Astrocyte of the spinal cord (primary cell): ENCODE measurements at regions not wholly inside any gene's neighbourhood (a gene's known extent, or its start where the extent isn't known, plus 50 kb on each side); places are given as distances from the start of the nearest gene placed in this dataset.
A peak's percentile ranks its signal among the peaks of the same experiment; 100 is the strongest.
"Not testable (repeated sequence)": the region's sequence is repeated elsewhere in the genome, so short reads cannot be mapped to it uniquely, and the experiment has no call there.

Source experiments
- DNase-seq: peaks from one replicate; pipeline ENCODE4 v3.0.0; 2011; ENCODE audit warnings: low read depth, low spot score
- H3K4me3 ChIP-seq: 2 replicates; pipeline ENCODE4 v1.5.1; 2011; ENCODE audit warnings: low read depth, mild to moderate bottlenecking, low read length, moderate library complexity
- in situ Hi-C: cut with HindIII; loops from 2 replicates; pipeline ENCODE4 v1.10.0; 2017; ENCODE audit warnings: low sequenced_read_pairs
- TF ChIP-seq, protein P1 (sequence below): IDR thresholded peaks from 2 replicates; pipeline ENCODE4 v1.5.1; 2012; ENCODE audit warnings: low read depth, mild to moderate bottlenecking, low read length, inconsistent platforms

DNA sequence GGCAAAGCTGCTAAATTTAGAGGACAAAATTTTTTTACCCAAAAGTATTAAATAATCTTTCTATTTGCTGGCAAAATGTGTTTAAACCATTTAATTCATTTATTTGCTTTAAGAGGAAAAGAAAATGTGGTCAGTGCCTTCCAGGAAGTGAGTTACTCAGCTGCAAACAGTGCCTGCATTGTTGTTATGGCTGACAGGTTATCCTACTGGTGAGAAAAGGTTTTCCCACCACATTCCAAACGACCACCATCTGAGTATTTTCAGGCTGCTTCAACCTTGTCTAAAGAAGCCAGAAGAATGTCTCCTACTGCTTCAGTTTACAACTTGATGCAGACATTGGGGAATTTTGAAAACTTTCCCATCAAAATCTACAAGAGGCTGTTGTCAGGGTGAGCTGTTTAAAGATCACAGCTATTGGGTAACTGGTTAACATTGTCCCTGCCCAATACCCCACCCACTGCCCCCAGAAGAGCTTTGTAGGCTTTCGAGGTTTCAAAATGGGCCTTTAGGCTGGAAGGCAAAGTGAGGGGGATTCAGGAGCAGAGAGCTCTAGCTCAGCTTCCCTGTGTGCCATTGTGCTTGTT is 461.3 kb upstream of the FANCL start:
- peak; percentile 84 for DNase-seq
- in situ Hi-C loops: no loop called here

DNA sequence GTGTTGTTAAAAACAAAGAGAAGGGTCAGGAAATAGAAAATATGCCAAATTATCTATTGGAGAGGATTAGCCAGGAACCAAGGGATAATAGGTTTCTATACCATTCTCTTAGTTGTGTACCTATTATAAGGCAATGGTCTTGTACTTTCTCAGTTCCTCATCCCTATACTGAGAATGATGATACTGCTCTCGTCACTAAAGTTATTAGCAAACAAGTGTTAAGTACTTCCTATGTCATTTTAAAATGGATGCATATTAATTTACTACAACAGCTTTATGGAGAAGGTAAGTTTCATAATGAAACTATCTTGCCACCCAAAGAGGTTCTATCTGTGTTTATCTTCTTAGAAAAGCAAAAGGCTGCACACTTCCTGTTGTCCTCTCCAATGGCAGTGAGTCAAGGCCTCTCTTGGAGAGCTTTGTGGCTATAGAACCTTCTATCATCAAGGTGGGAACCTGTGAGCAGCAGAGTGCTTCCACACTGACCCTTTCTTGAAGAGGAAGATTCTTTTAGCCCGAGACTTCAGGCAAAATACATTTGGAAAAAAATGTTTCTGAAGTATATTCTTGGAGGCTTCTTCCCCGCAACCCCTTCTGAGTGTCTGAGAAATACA is 460.7 kb upstream of the FANCL start:
- DNase-seq: peak; percentile 12
- in situ Hi-C loops: no loop called here
- TF ChIP-seq, protein P1, sequence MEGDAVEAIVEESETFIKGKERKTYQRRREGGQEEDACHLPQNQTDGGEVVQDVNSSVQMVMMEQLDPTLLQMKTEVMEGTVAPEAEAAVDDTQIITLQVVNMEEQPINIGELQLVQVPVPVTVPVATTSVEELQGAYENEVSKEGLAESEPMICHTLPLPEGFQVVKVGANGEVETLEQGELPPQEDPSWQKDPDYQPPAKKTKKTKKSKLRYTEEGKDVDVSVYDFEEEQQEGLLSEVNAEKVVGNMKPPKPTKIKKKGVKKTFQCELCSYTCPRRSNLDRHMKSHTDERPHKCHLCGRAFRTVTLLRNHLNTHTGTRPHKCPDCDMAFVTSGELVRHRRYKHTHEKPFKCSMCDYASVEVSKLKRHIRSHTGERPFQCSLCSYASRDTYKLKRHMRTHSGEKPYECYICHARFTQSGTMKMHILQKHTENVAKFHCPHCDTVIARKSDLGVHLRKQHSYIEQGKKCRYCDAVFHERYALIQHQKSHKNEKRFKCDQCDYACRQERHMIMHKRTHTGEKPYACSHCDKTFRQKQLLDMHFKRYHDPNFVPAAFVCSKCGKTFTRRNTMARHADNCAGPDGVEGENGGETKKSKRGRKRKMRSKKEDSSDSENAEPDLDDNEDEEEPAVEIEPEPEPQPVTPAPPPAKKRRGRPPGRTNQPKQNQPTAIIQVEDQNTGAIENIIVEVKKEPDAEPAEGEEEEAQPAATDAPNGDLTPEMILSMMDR: no peak
- H3K4me3 ChIP-seq: no peak overlapping the region

More for the DNA sequence above, 461.3 kb upstream of the FANCL start:
- TF ChIP-seq, protein P1: no peak
- H3K4me3 ChIP-seq: no peak overlapping the region

DNA sequence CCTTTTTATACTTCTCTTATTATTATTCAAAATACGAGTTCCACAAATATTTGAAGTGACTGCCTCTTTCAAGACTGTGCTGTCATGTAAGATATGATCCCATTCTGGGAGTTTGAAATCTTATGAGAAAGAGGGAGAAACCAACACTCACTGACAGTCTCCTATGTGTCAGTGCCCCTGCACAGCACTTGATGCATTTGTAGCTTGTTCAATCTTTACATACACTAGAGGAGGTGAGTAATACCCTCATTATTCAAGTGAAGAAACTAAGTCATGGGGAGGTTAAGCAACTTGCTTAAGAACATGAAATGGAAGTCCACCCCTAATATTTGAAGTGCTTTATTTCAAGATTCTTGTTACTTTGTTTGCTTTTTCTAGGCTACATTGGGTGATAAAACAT is 459.5 kb upstream of the FANCL start:
- no peak overlapping the region for H3K4me3 ChIP-seq

DNA sequence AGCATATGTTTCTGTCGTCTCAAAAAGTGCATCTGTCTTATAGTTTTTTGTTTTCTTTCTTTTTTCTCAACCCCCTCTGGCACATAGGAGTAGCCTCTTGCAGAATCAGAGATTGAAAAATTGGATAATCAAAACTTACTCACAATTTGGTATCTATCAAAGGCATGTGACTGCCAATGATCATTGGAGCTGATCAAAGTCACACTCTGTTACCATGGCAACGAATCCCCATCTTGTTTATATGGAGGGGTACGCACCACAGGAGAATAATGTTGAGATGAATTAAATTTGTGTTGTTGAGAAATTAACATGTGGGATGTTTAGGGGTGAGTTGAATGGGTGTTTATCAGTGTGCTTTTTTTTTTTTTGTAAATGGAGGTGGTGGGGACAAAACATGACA is 458.3 kb upstream of the FANCL start:
- no peak for DNase-seq
- no peak overlapping the region for H3K4me3 ChIP-seq
- TF ChIP-seq, protein P1: no peak
- in situ Hi-C loops: no loop called here

More for the DNA sequence above, 459.5 kb upstream of the FANCL start:
- in situ Hi-C loops: no loop called here
- DNase-seq: no peak
- TF ChIP-seq, protein P1: no peak

DNA sequence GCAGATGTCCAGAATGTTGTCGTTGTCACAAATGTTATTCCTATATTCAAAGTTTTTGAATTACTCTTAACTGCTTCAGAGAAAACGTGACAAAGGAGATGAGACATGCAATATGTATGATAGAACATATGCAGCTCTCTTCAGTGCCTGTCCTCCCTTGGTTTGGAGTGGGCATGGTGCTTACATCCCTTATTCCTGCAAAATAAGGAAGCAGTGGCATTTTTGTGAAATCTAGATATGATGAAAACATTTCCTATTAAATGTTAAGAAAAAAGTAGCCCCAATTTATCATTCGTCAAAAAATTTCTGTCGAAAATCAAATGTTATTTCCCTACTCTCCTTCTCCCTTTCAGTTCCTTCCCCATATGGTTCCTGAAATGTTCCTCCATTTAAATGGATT is 457.5 kb upstream of the FANCL start:
- no peak overlapping the region for H3K4me3 ChIP-seq
- in situ Hi-C loops: no loop called here
- DNase-seq: no peak
- TF ChIP-seq, protein P1: no peak

DNA sequence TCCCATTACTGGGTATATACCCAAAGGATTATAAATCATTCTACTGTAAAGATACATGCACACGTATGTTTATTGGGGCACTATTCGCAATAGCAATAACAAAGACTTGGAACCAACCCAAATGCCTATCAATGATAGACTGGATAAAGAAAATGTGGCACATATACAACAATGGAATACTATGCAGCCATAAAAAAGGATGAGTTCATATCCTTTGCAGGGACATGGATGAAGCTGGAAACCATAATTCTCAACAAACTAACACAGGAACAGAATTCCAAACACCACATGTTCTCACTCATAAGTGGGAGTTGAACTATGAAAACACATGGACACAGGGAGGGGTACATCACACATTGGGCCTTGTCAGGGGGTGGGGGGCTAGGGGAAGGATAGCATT is 453.0 kb upstream of the FANCL start:
- H3K4me3 ChIP-seq, in situ Hi-C loops: not testable (repeated sequence)

DNA sequence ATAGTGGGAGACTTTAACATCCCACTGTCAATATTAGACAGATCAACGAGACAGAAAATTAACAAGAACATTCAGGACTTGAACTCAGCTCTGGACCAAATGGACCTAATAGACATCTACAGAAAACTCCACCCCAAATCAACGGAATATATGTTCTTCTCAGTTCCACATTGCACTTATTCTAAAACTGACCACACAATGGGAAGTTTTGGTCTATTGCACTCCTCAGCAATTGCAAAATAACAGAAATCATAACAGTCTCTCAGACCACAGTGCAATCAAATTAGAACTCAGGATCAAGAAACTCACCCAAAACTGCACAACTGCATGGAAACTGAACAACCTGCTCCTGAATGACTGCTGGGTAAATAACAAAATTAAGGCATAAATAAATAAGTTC is 449.9 kb upstream of the FANCL start:
- DNase-seq, in situ Hi-C loops, H3K4me3 ChIP-seq: not testable (repeated sequence)

More for the DNA sequence above, 453.0 kb upstream of the FANCL start:
- DNase-seq: not testable (repeated sequence)
